Rectal smooth muscle tissue (tissue), 1 donor: ENCODE measurements at regions not wholly inside any gene's neighbourhood (a gene's known extent, or its start where the extent isn't known, plus 50 kb on each side); places are given as distances from the start of the nearest gene placed in this dataset.

ENCODE experiments used
- H3K27ac ChIP-seq: one replicate; pipeline ENCODE4 v1.7.0; 2013; ENCODE audit warnings: low read depth, low read length, inconsistent platforms
- H3K27me3 ChIP-seq: one replicate; pipeline ENCODE4 v1.7.0; 2013; ENCODE audit warnings: low read length; ENCODE audit not compliant: control insufficient read depth, insufficient read depth
- H3K36me3 ChIP-seq: one replicate; pipeline ENCODE4 v1.7.0; 2013; ENCODE audit warnings: low read length; ENCODE audit not compliant: control insufficient read depth, insufficient read depth
- H3K4me1 ChIP-seq: one replicate; pipeline ENCODE4 v1.7.0; 2013; ENCODE audit warnings: low read length; ENCODE audit not compliant: control insufficient read depth, insufficient read depth
- H3K4me3 ChIP-seq: one replicate; pipeline ENCODE4 v1.7.0; 2013; ENCODE audit warnings: low read length
- H3K9ac ChIP-seq: one replicate; pipeline ENCODE4 v1.7.0; 2013; ENCODE audit warnings: low read length

- H3K4me3 ChIP-seq, result no peak overlapping the region
- H3K27ac ChIP-seq, result no peak overlapping the region
- no peak overlapping the region for H3K9ac ChIP-seq
These were observed 451.4 kb downstream of the TNS1 start for GRCh38 chr2:217551252-217551899.

GRCh38 chr2:217539126-217539525 is 463.7 kb downstream of the TNS1 start:
- Histone ChIP-seq H3K9ac (no peak overlapping the region), H3K27me3 (no peaks in the 10 kb centered on the region), H3K27ac (no peak overlapping the region), H3K36me3 (no peaks in the 10 kb centered on the region), H3K4me1 (peaks cover 4% of the 10 kb centered on the region), H3K4me3 (no peak overlapping the region)

More at GRCh38 chr2:217551252-217551899, 451.4 kb downstream of the TNS1 start:
- Histone ChIP-seq H3K4me1 (peaks cover 14% of the 10 kb centered on the region), H3K27me3 (no peaks in the 10 kb centered on the region), H3K36me3 (no peaks in the 10 kb centered on the region)

GRCh38 chr2:217538719-217539118 is 464.1 kb downstream of the TNS1 start:
- peaks cover 4% of the 10 kb centered on the region for H3K4me1 ChIP-seq
- no peaks in the 10 kb centered on the region for H3K36me3 ChIP-seq
- no peak overlapping the region for H3K9ac ChIP-seq
- no peak overlapping the region for H3K4me3 ChIP-seq
- no peaks in the 10 kb centered on the region for H3K27me3 ChIP-seq
- H3K27ac ChIP-seq, result no peak overlapping the region

- Histone ChIP-seq H3K27me3 (no peaks in the 10 kb centered on the region), H3K4me1 (peaks cover 4% of the 10 kb centered on the region), H3K27ac (no peak overlapping the region), H3K36me3 (no peaks in the 10 kb centered on the region), H3K4me3 (no peak overlapping the region), H3K9ac (no peak overlapping the region)
These were observed 466.7 kb downstream of the TNS1 start for GRCh38 chr2:217535957-217536708.

GRCh38 chr2:217530392-217531090 is 472.3 kb downstream of the TNS1 start:
- Histone ChIP-seq H3K27ac (no peak overlapping the region), H3K9ac (no peak overlapping the region), H3K27me3 (no peaks in the 10 kb centered on the region), H3K4me1 (no peaks in the 10 kb centered on the region), H3K4me3 (no peak overlapping the region), H3K36me3 (no peaks in the 10 kb centered on the region)

GRCh38 chr2:217529271-217529670 is 473.5 kb downstream of the TNS1 start:
- no peak overlapping the region for H3K9ac ChIP-seq
- no peaks in the 10 kb centered on the region for H3K27me3 ChIP-seq
- H3K36me3 ChIP-seq, result no peaks in the 10 kb centered on the region
- H3K27ac ChIP-seq, result no peak overlapping the region
- no peak overlapping the region for H3K4me3 ChIP-seq
- no peaks in the 10 kb centered on the region for H3K4me1 ChIP-seq

GRCh38 chr2:217527590-217528202 is 475.1 kb downstream of the TNS1 start:
- Histone ChIP-seq H3K27ac (no peak overlapping the region), H3K4me3 (no peak overlapping the region), H3K9ac (no peak overlapping the region), H3K4me1 (no peaks in the 10 kb centered on the region), H3K36me3 (no peaks in the 10 kb centered on the region), H3K27me3 (no peaks in the 10 kb centered on the region)

GRCh38 chr2:217525076-217525475 is 477.7 kb downstream of the TNS1 start:
- Histone ChIP-seq H3K27ac (no peak overlapping the region), H3K4me3 (no peak overlapping the region), H3K27me3 (no peaks in the 10 kb centered on the region), H3K4me1 (no peaks in the 10 kb centered on the region), H3K36me3 (no peaks in the 10 kb centered on the region), H3K9ac (no peak overlapping the region)

GRCh38 chr2:217523286-217523685 is 479.5 kb downstream of the TNS1 start:
- Histone ChIP-seq H3K9ac (no peak overlapping the region), H3K27me3 (no peaks in the 10 kb centered on the region), H3K36me3 (no peaks in the 10 kb centered on the region), H3K4me1 (no peaks in the 10 kb centered on the region), H3K4me3 (no peak overlapping the region), H3K27ac (no peak overlapping the region)

GRCh38 chr2:217521820-217522219 is 481.0 kb downstream of the TNS1 start:
- Histone ChIP-seq H3K9ac (no peak overlapping the region), H3K36me3 (no peaks in the 10 kb centered on the region), H3K4me3 (no peak overlapping the region), H3K27ac (peak overlapping the region; percentile 45), H3K4me1 (no peaks in the 10 kb centered on the region), H3K27me3 (no peaks in the 10 kb centered on the region)

GRCh38 chr2:217520356-217521010 is 482.3 kb downstream of the TNS1 start:
- no peaks in the 10 kb centered on the region for H3K36me3 ChIP-seq
- no peak overlapping the region for H3K9ac ChIP-seq
- H3K27me3 ChIP-seq, result no peaks in the 10 kb centered on the region
- no peak overlapping the region for H3K4me3 ChIP-seq
- no peak overlapping the region for H3K27ac ChIP-seq
- no peaks in the 10 kb centered on the region for H3K4me1 ChIP-seq

GRCh38 chr2:217517402-217517801 is 485.4 kb downstream of the TNS1 start:
- H3K36me3 ChIP-seq, result no peaks in the 10 kb centered on the region
- H3K4me1 ChIP-seq, result no peaks in the 10 kb centered on the region
- H3K27ac ChIP-seq, result no peak overlapping the region
- no peaks in the 10 kb centered on the region for H3K27me3 ChIP-seq
- H3K9ac ChIP-seq, result no peak overlapping the region
- no peak overlapping the region for H3K4me3 ChIP-seq
